IMR-90 (cell line): ENCODE measurements at regions not wholly inside any gene's neighbourhood (a gene's known extent, or its start where the extent isn't known, plus 50 kb on each side); places are given as distances from the start of the nearest gene placed in this dataset.

ENCODE experiments used
- ATAC-seq: fragments of 200-7000 bp; cut with Tn5 transposase; 2 replicates; pipeline ENCODE4 v1.9.1; 2020; ENCODE audit warnings: low read depth, mild to moderate bottlenecking, moderate library complexity
- BruUV-seq: library from RNA; stranded (reverse); fragments of 400-500 nt; replicated peaks from 2 replicates; lab custom pipeline; 2021; lab: Mats Ljungman, UMichigan
- CTCF ChIA-PET: fragments of 300-600 bp; formaldehyde crosslinking; extraction: SDS; loops from one replicate; lab custom pipeline; 2021; ENCODE audit warnings: antibody characterized with exemption; lab: Yijun Ruan, JAX
- POLR2A ChIA-PET: fragments of 300-600 bp; sonication (Branson Sonifier 250); formaldehyde crosslinking; loops from one replicate; lab custom pipeline; 2022; ENCODE audit warnings: antibody characterized with exemption; ENCODE audit not compliant: unreplicated experiment; lab: Charles Lee
- DNase-seq: peaks from one replicate; pipeline ENCODE4 v3.0.0; 2013
- H2AFZ ChIP-seq: replicated peaks from 2 replicates; pipeline ENCODE3; 2013; ENCODE audit warnings: low read length, mild to moderate bottlenecking; ENCODE audit not compliant: poor library complexity
- H2AK5ac ChIP-seq: 2 replicates; pipeline ENCODE4 v1.6.1; 2013; ENCODE audit warnings: low read depth, low read length, inconsistent platforms
- H2AK9ac ChIP-seq: replicated peaks from 2 replicates; pipeline ENCODE3; 2013; ENCODE audit warnings: mild to moderate bottlenecking, low read depth, low read length, moderate library complexity; ENCODE audit not compliant: poor library complexity
- H2BK120ac ChIP-seq: 2 replicates; pipeline ENCODE4 v1.6.1; 2013; ENCODE audit warnings: low read depth, low read length, inconsistent platforms
- H2BK15ac ChIP-seq: 3 replicates; pipeline ENCODE4 v1.6.1; 2013; ENCODE audit warnings: low read depth, low read length, inconsistent platforms
- H2BK20ac ChIP-seq: 2 replicates; pipeline ENCODE4 v1.6.1; 2013; ENCODE audit warnings: low read depth, mild to moderate bottlenecking, inconsistent platforms, low read length, moderate library complexity
- H2BK5ac ChIP-seq: 2 replicates; pipeline ENCODE4 v1.6.1; 2013; ENCODE audit warnings: mild to moderate bottlenecking, low read depth, low read length, inconsistent platforms; ENCODE audit not compliant: poor library complexity, severe bottlenecking
- H3K14ac ChIP-seq: replicated peaks from 2 replicates; pipeline ENCODE4 v1.6.1; 2013; ENCODE audit warnings: low read depth, low read length, inconsistent platforms
- H3K18ac ChIP-seq: 2 replicates; pipeline ENCODE4 v1.6.1; 2013; ENCODE audit warnings: low read depth, low read length, control low read depth
- H3K23ac ChIP-seq: 2 replicates; pipeline ENCODE4 v1.6.1; 2013; ENCODE audit warnings: low read depth, low read length, inconsistent platforms
- H3K27ac ChIP-seq: 2 replicates; pipeline ENCODE4 v1.5.1; 2013; ENCODE audit warnings: mild to moderate bottlenecking, control low read depth, low read length; ENCODE audit not compliant: insufficient read depth
- H3K27me3 ChIP-seq: 2 replicates; pipeline ENCODE4 v1.6.1; 2013; ENCODE audit warnings: low read length; ENCODE audit not compliant: control insufficient read depth, insufficient read depth
- H3K36me3 ChIP-seq: 2 replicates; pipeline ENCODE4 v1.6.1; 2013; ENCODE audit warnings: low read length, mixed read lengths; ENCODE audit not compliant: control insufficient read depth, insufficient read depth
- H3K4ac ChIP-seq: 2 replicates; pipeline ENCODE4 v1.6.1; 2013; ENCODE audit warnings: low read depth, low read length, inconsistent platforms
- H3K4me1 ChIP-seq: 2 replicates; pipeline ENCODE4 v1.6.1; 2013; ENCODE audit warnings: low read length, mixed read lengths; ENCODE audit not compliant: control insufficient read depth, insufficient read depth
- H3K4me2 ChIP-seq: 2 replicates; pipeline ENCODE4 v1.6.1; 2013; ENCODE audit warnings: low read depth, mild to moderate bottlenecking, control low read depth, low read length, moderate library complexity
- H3K4me3 ChIP-seq: 2 replicates; pipeline ENCODE4 v1.5.1; 2013; ENCODE audit warnings: low read depth, mild to moderate bottlenecking, control low read depth, low read length, moderate library complexity; ENCODE audit not compliant: insufficient read depth
- H3K56ac ChIP-seq: 2 replicates; pipeline ENCODE4 v1.6.1; 2013; ENCODE audit warnings: low read length, inconsistent platforms; ENCODE audit not compliant: insufficient read depth; ENCODE audit errors: extremely low read depth
- H3K79me1 ChIP-seq, 2 experiments: 2 replicates each; pipeline ENCODE4 v1.6.1; 2013; ENCODE audit warnings: low read length in 2 of 2, inconsistent platforms in 1 of 2, low read depth in 1 of 2
- H3K9ac ChIP-seq: 2 replicates; pipeline ENCODE4 v1.6.1; 2013; ENCODE audit warnings: low read depth, low read length, control low read depth
- H3K9me1 ChIP-seq: 2 replicates; pipeline ENCODE4 v1.6.1; 2013; ENCODE audit warnings: low read length, inconsistent platforms; ENCODE audit not compliant: insufficient read depth
- H3K9me3 ChIP-seq: 2 replicates; pipeline ENCODE4 v1.6.1; 2013; ENCODE audit warnings: low read length; ENCODE audit not compliant: control insufficient read depth, insufficient read depth
- H4K20me1 ChIP-seq: 2 replicates; pipeline ENCODE4 v1.6.1; 2013; ENCODE audit warnings: low read length, inconsistent platforms; ENCODE audit not compliant: insufficient read depth
- H4K5ac ChIP-seq: 2 replicates; pipeline ENCODE4 v1.6.1; 2013; ENCODE audit warnings: mild to moderate bottlenecking, low read depth, low read length, control low read depth
- H4K8ac ChIP-seq, 2 experiments: 2 replicates each; pipeline ENCODE4 v1.6.1; 2013; ENCODE audit warnings: low read depth in 2 of 2, low read length in 2 of 2, control low read depth in 1 of 2, inconsistent platforms in 1 of 2
- H4K91ac ChIP-seq: 2 replicates; pipeline ENCODE4 v1.6.1; 2013; ENCODE audit warnings: low read depth, low read length, inconsistent platforms; ENCODE audit not compliant: insufficient read depth
- CHD1 ChIP-seq: IDR thresholded peaks from 2 replicates; pipeline ENCODE4 v1.6.1; 2012; ENCODE audit warnings: low read depth, low read length, improper control_type of control experiment
- CTCF ChIP-seq: conservative IDR thresholded peaks from 2 replicates; pipeline ENCODE4 v1.5.1; 2012; ENCODE audit warnings: mild to moderate bottlenecking, low read depth, low read length, improper control_type of control experiment
- RAD21 ChIP-seq: IDR thresholded peaks from 2 replicates; pipeline ENCODE4 v1.6.1; 2012; ENCODE audit warnings: low read length, improper control_type of control experiment
- RCOR1 ChIP-seq: IDR thresholded peaks from 2 replicates; pipeline ENCODE4 v1.6.1; 2012; ENCODE audit warnings: mild to moderate bottlenecking, low read length, improper control_type of control experiment; ENCODE audit not compliant: insufficient replicate concordance
- WGBS, 2 experiments: methylation state at CpG; one replicate each; pipeline versions ENCODE4 v1.1.5 to v1.1.7; 2013; ENCODE audit warnings: missing lambda C conversion rate in 2 of 2; ENCODE audit not compliant: insufficient read length in 1 of 2; ENCODE audit errors: extremely low coverage in 2 of 2; 5-methylcytosine and 5-hydroxymethylcytosine counted together
- dilution Hi-C: fragments of 300-500 bp; cut with HindIII; formaldehyde crosslinking; loops from one replicate; pipeline ENCODE4 v1.14.3; 2018; ENCODE audit warnings: low sequenced_read_pairs; ENCODE audit not compliant: unreplicated experiment
- in situ Hi-C: fragments of 300-500 bp; cut with MboI; formaldehyde crosslinking; loops from 3 replicates; pipeline ENCODE4 v1.14.3; 2019; ENCODE audit warnings: low sequenced_read_pairs, inconsistent platforms, mixed read lengths
- intact Hi-C: fragments of 100-400 bp; cut with micrococcal nuclease; formaldehyde crosslinking; loops from 2 replicates; pipeline ENCODE4 v1.10.0; 2022

- Histone ChIP-seq H3K36me3 (no peaks in the 10 kb centered on the region), H3K14ac (no peak overlapping the region), H3K27ac (no peak overlapping the region), H2BK20ac (no peak overlapping the region), H2AK9ac (no peak overlapping the region), H2AFZ (no peak overlapping the region), H3K27me3 (no peaks in the 10 kb centered on the region), H4K5ac (no peak overlapping the region), H3K9me3 (peaks cover 8% of the 10 kb centered on the region), H3K4ac (no peak overlapping the region), H2BK15ac (no peak overlapping the region), H3K18ac (no peak overlapping the region), H2BK120ac (no peak overlapping the region), H3K9me1 (no peaks in the 10 kb centered on the region), H3K56ac (no peak overlapping the region), H2AK5ac (no peak overlapping the region), H3K4me3 (no peak overlapping the region), H3K79me1 (no peaks in the 10 kb centered on the region), H2BK5ac (no peak overlapping the region), H4K20me1 (no peaks in the 10 kb centered on the region), H4K8ac (no peak overlapping the region), H4K91ac (no peak overlapping the region), H3K4me1 (no peaks in the 10 kb centered on the region), H3K9ac (no peak overlapping the region), H3K23ac (no peak overlapping the region), H3K4me2 (no peak overlapping the region)
- TF ChIP-seq RCOR1 (no peak), RAD21 (no peak), CTCF (no peak), CHD1 (no peak)
- intact Hi-C loops: no loop called here
- BruUV-seq: no TSS peak
- WGBS, 2 experiments: no CpG with 5 or more reads among the region's 1 CpG
- POLR2A ChIA-PET: no interaction called here
- dilution Hi-C loops: no loop called here
- DNase-seq (no peak), ATAC-seq (no peak)
- in situ Hi-C loops: no loop called here
- CTCF ChIA-PET: no interaction called here
Measured at GRCh38 chr7:97601931-97602457, 129.9 kb upstream of the TAC1 start.
